Fibroblast of lung (primary cell): ENCODE measurements at regions not wholly inside any gene's neighbourhood (a gene's known extent, or its start where the extent isn't known, plus 50 kb on each side); places are given as distances from the start of the nearest gene placed in this dataset.

ENCODE experiments used
- EZH2 ChIP-seq: IDR thresholded peaks from 2 replicates; pipeline ENCODE4 v1.5.1; 2012; ENCODE audit warnings: low read length, control low read depth, mild to moderate bottlenecking; ENCODE audit errors: missing control alignments
- TF ChIP-seq, protein P1 (sequence below), 2 donors: IDR thresholded peaks in 1 of 2; conservative IDR thresholded peaks in 1 of 2; 1 replicate in 1 of 2; 2 replicates in 1 of 2; pipeline ENCODE4 v1.5.1; 2011 to 2012; ENCODE audit warnings: low read length in 2 of 2, control low read depth in 1 of 2, inconsistent platforms in 1 of 2, low read depth in 1 of 2, mild to moderate bottlenecking in 1 of 2

GRCh38 chr13:83065108-83065507 is 817.2 kb downstream of the SLITRK1 start:
- TF ChIP-seq, protein P1, sequence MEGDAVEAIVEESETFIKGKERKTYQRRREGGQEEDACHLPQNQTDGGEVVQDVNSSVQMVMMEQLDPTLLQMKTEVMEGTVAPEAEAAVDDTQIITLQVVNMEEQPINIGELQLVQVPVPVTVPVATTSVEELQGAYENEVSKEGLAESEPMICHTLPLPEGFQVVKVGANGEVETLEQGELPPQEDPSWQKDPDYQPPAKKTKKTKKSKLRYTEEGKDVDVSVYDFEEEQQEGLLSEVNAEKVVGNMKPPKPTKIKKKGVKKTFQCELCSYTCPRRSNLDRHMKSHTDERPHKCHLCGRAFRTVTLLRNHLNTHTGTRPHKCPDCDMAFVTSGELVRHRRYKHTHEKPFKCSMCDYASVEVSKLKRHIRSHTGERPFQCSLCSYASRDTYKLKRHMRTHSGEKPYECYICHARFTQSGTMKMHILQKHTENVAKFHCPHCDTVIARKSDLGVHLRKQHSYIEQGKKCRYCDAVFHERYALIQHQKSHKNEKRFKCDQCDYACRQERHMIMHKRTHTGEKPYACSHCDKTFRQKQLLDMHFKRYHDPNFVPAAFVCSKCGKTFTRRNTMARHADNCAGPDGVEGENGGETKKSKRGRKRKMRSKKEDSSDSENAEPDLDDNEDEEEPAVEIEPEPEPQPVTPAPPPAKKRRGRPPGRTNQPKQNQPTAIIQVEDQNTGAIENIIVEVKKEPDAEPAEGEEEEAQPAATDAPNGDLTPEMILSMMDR (conservative IDR thresholded peaks at IDR 0.05 in 1 of 2, IDR thresholded peaks at IDR 0.05 in 1 of 2; ENCODE audit: low read depth in 1 of 2, low read length in 2 of 2): no peak
- no peak for TF ChIP-seq EZH2
